ENCODE measurements at regions not wholly inside any gene's neighbourhood (a gene's known extent, or its start where the extent isn't known, plus 50 kb on each side); places are given as distances from the start of the nearest gene placed in this dataset.
"Not testable (repeated sequence)": the region's sequence is repeated elsewhere in the genome, so short reads cannot be mapped to it uniquely, and the experiment has no call there.

DNA sequence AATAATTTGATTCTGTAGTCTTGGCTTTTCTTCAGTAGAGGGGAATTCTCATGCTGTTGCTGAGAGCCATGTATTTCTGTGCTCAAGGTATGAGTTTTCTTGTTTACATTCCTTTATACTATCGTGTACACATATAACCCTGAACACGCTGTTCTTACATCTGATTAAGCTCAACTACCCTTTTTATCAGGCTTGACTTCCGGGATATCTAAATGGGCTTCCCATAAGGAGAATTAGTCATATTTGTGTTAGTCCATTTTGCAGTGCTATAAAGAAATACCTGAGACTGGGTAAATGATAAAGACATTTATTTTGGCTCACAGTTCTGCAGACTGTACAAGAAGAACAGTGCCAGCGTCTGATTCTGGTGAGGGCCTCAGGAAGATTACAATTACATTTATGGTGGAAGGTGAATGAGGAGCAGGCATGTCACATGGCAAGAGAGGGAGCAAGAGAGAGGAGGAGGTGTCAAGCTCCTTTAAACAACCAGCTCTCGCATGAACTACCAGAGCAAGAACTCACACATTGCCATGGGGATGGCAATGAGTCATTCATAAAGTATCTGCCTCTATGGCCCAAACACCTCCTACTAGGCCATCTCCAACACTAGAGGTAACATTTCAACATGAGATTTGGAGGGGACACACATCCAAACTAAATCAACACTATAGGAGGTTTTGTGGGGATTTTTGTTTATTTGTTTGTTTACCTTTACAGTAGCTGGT, 118.2 kb downstream of the LIMS4 start:
- H3K4me3 ChIP-seq; H3K27me3 ChIP-seq; H3K4me1 ChIP-seq; H3K9me3 ChIP-seq; DNase-seq; H3K27ac ChIP-seq; intact Hi-C loops (cut with DNase I; ENCODE audit: low total_unique reads); H3K36me3 ChIP-seq: not testable (repeated sequence)
- 0% methylated on average over 1 of the region's 5 CpGs; no CpG with 5 or more reads in 4 of the 5 donors for WGBS, 5 donors

GRCh38 chr2:110350718-110351117, 121.9 kb downstream of the LIMS4 start:
- intact Hi-C loops (cut with DNase I; ENCODE audit: low total_unique reads); H3K27ac ChIP-seq; DNase-seq; H3K27me3 ChIP-seq; H3K4me3 ChIP-seq; H3K36me3 ChIP-seq; H3K4me1 ChIP-seq; H3K9me3 ChIP-seq: not testable (repeated sequence)

DNA sequence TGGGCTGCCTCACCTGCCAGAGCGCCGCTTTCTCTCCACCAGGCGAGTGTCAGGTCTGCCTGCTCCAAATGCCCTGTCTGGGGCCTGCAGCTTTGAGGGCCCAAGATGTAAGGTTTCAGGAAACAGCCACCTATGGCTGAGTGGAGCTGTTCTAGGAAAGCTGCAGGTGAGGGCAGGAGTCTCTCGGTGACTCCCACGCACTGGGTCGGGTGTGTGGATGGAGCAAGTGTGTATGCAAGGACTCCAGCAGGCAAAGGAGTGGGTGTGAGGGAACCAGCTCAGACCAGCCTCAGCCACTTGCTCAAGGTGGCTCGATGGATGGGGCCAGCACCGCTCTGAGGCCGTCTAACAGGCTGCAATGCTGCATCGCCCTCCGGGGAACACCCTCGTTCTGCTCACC, 123.7 kb downstream of the LIMS4 start:
- intact Hi-C loops (cut with DNase I; ENCODE audit: low total_unique reads); H3K27ac ChIP-seq; H3K36me3 ChIP-seq; H3K4me1 ChIP-seq; H3K27me3 ChIP-seq; H3K9me3 ChIP-seq; H3K4me3 ChIP-seq; DNase-seq: not testable (repeated sequence)
- WGBS, 5 donors, result 72 to 95% (median 89%) methylated on average over 3 of the region's 12 CpGs; no CpG with 5 or more reads in 2 of the 5 donors

DNA sequence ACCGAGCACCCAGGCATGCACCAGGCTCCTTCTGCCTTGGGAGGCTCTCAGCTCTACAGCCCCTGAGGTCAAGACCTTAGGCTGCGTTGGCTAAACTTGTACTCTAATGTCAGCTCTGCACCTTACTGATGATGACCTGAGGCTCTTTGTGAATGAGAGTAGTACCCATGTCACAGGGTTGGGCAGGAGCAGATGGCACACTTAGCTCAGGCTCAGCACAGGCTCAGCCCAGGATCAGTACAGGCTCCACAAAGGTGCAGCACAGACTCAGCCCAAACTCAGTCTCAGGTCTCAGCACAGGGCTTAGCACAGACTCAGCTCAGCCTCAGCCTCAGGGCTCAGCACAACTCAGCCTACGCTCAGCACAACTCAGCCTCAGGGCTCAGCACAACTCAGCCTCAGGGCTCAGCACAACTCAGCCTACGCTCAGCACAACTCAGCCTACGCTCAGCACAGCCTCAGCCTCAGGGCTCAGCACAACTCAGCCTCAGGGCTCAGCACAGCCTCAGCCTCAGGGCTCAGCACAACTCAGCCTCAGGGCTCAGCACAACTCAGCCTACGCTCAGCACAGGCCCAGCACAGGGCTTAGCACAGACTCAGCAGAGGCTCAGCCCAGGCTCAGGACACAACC, 128.1 kb downstream of the LIMS4 start:
- WGBS, 5 donors, result 96 to 100% (median 98%) methylated on average over 2 to 5 of the region's 6 CpGs; no CpG with 5 or more reads in 2 of the 5 donors
- H3K4me3 ChIP-seq; DNase-seq; H3K4me1 ChIP-seq; H3K9me3 ChIP-seq; intact Hi-C loops (cut with DNase I; ENCODE audit: low total_unique reads); H3K27ac ChIP-seq; H3K27me3 ChIP-seq; H3K36me3 ChIP-seq: not testable (repeated sequence)

DNA sequence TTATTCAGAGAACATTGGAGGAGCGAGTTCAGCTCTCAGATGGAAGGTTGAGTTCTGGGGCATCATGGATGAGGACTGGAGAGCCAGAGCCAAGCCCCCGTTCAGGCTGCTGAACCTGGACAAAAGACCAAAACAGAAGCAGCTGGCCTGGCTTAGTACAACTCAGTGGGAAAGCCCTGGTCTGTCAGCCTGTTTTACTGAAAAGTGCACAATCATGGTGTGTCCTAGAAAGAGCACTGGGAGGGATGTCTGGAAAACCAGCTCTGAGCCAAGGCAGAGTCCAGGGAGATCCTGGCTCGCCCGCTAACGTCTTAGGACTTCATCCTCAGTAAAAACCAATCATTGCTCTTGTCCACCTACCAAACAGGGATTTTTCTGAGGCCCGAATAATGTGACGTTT, 129.7 kb upstream of the MTLN start:
- H3K27ac ChIP-seq; intact Hi-C loops (cut with DNase I; ENCODE audit: low total_unique reads); H3K36me3 ChIP-seq; H3K4me1 ChIP-seq; DNase-seq; H3K9me3 ChIP-seq; H3K4me3 ChIP-seq; H3K27me3 ChIP-seq: not testable (repeated sequence)
- 60 to 75% (median 68%) methylated on average over 1 to 3 of the region's 7 CpGs; no CpG with 5 or more reads in 1 of the 5 donors for WGBS, 5 donors

- H3K9me3 ChIP-seq; H3K27ac ChIP-seq; H3K36me3 ChIP-seq; H3K4me1 ChIP-seq; H3K27me3 ChIP-seq; DNase-seq; H3K4me3 ChIP-seq; intact Hi-C loops (cut with DNase I; ENCODE audit: low total_unique reads): not testable (repeated sequence)
- no CpG with 5 or more reads among the region's 2 CpGs for WGBS, 5 donors
These were observed 126.8 kb upstream of the MTLN start for GRCh38 chr2:110339126-110339525.

DNA sequence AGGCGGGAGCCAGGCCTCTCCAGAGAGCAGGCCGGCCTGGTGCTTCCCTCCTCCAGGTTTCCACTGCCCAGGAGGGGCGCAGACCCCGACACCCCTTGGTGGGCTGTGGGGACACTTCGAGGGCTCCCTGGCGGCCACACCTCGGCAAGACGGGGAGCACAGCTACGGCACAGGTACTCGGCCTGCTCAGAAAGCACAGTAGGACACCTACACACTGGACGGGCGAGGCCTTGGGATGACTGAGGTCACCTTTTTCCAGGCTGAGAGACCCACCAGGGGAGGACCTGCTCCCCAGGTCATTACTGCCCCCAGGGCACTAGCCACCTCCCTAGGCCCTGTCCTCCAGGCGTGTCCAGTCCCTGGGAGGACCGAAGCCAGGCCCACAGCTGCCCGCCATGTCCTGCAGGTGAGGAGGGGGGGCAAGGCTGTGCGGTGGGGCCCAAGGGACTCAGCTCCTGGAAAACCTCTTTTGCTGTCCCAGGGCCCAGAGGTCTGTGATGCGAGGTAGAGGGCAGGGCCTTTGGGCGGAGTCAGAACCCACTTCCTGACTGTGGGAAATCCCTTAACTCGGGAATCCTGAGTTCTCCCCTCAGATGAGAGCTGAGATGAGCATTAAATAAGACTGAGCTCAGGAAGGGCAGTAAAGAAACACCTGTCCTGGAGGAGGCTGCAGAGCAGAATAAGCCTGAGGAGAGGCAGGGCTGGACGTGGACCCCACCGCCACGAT, 126.1 kb upstream of the MTLN start:
- H3K9me3 ChIP-seq; H3K4me1 ChIP-seq; H3K27me3 ChIP-seq; intact Hi-C loops (cut with DNase I; ENCODE audit: low total_unique reads); H3K27ac ChIP-seq; H3K4me3 ChIP-seq; DNase-seq; H3K36me3 ChIP-seq: not testable (repeated sequence)
- WGBS, 5 donors, result 83 to 89% (median 87%) methylated on average over 8 to 13 of the region's 22 CpGs

- DNase-seq; H3K27ac ChIP-seq; H3K4me1 ChIP-seq; intact Hi-C loops (cut with DNase I; ENCODE audit: low total_unique reads); H3K27me3 ChIP-seq; H3K36me3 ChIP-seq; H3K4me3 ChIP-seq; H3K9me3 ChIP-seq: not testable (repeated sequence)
- WGBS, 5 donors, result 53 to 69% (median 61%) methylated on average over 2 to 4 of the region's 5 CpGs; no CpG with 5 or more reads in 1 of the 5 donors
These were observed 123.7 kb upstream of the MTLN start for GRCh38 chr2:110336071-110336470.

- H3K27me3 ChIP-seq; H3K9me3 ChIP-seq; H3K27ac ChIP-seq; intact Hi-C loops (cut with DNase I; ENCODE audit: low total_unique reads); H3K4me3 ChIP-seq; H3K36me3 ChIP-seq; DNase-seq; H3K4me1 ChIP-seq: not testable (repeated sequence)
- 72 to 93% (median 87%) methylated on average over 2 of the region's 10 CpGs for WGBS, 5 donors
These were observed 123.2 kb upstream of the MTLN start for GRCh38 chr2:110335415-110336049.

- intact Hi-C loops (cut with DNase I; ENCODE audit: low total_unique reads); H3K4me3 ChIP-seq; H3K4me1 ChIP-seq; H3K9me3 ChIP-seq; H3K27me3 ChIP-seq; H3K36me3 ChIP-seq; H3K27ac ChIP-seq: not testable (repeated sequence)
- 75 to 80% (median 78%) methylated on average over 3 to 9 of the region's 18 CpGs for WGBS, 5 donors
- DNase-seq, result peak in 1 of 2 donors; percentile 2
These were observed 121.1 kb upstream of the MTLN start for GRCh38 chr2:110333114-110334095.

GRCh38 chr2:110331625-110332024, 119.3 kb upstream of the MTLN start:
- H3K36me3 ChIP-seq; H3K27ac ChIP-seq; H3K4me3 ChIP-seq; DNase-seq; H3K27me3 ChIP-seq; intact Hi-C loops (cut with DNase I; ENCODE audit: low total_unique reads); H3K9me3 ChIP-seq; H3K4me1 ChIP-seq: not testable (repeated sequence)
- 88 to 94% (median 92%) methylated on average over 6 to 8 of the region's 10 CpGs; no CpG with 5 or more reads in 2 of the 5 donors for WGBS, 5 donors

All from stomach (tissue), 8 donors.